Activated T-cell treated with anti-CD3 and anti-CD28 coated beads for 48 hours (primary cell): ENCODE measurements at regions not wholly inside any gene's neighbourhood (a gene's known extent, or its start where the extent isn't known, plus 50 kb on each side); places are given as distances from the start of the nearest gene placed in this dataset.

Source experiments
- DNase-seq: peaks from one replicate; pipeline ENCODE4 v3.0.0-alpha.2; 2020; ENCODE audit warnings: low read depth

DNA sequence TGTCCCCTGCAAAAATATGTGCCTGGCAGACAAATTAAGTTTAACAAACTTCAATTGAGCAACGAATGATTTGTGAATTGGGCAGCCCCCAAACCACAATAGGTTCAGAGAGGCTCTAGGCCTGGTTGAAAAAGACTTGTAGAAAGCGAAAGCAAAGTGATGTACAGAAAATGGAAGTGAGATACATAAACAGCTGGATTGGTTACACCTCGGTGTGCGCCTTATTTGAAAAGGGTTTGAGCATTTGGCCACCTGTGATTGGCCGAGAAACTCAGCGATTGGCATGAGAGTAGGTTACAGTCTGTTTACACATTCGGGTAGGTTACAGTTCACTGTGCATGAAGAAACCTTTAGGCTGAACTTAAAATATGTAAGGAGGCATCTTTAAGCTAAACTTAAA lies 136.9 kb downstream of the CD83 start:
- no peak for DNase-seq

DNA sequence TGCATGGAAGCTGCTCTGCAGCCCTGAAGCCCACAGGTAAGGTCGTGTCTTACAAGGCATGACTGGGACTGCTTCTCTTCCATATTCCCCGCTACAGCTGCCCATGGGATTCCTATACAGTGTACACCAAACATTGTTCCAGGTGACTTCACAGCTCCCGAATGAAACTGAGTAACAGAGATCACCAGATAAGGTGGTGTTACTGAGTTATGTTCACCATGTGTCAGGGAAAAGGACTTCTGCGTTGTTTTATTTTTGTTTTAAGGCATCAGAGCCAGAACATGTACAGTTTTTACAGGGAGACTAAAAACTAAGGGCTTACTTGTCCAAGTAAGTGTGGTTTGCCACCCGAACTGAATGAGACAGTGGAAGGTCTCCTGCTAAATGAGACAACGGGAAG lies 138.3 kb downstream of the CD83 start:
- DNase-seq: no peak

DNA sequence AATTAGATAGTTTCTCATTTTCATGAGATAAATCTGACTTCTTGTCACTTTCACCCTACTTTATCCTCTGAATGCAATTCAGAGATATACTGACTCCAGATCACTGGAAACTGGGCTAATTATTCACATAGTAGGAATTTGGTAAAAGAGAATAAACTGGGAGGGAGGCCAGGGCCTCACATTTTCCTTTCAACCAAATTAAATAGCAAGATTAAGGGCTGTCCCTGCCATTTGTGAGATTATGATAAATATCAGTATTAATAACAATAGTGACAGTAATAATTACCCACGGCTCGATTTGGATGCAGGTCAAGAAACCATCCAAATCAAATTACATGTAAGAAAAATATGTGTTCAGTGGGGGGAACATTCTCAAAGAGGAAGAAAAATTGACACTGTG lies 140.5 kb downstream of the CD83 start:
- no peak for DNase-seq

DNA sequence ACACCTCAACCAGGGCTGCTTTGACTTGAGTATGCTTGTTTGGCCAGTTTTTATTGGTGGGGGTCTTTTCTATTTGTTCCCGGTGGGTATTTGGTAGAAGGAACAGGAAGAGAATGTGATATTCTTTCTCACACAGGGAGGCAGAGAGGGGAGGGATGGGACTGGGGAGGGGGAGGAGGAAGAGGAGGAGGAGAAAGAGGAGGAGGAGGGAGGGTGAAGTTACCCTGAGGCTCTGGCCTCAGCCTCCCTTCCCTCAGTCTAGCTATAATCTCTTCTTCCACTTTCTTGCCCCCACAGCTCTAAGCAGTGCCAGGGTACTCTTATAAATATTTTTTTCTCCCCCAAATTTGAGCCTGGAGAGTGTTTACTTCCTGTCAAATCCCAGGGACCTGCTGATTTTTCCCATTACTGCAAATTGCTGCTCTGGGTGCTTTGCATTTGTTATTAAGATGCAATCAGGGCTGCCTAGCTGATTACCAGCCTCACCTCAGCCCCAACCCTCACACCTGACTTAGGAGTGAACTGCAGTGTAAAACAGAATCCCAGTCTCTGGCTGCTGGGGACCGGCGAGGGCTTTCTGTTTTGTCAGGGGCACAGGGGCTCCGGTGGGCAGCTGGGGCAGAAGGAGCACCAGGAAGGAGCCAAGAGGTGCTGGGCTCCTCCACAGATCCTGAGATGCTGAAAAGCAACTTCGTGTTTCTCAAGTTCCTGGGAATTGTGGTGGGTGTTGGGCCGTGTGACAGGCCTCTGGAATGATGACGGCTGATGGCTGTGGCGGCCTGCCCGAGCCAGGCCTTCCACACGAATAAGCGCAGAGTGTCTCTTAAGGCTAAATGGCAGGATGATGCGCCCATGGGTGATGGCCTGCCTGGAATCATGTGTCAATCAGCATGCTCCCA lies 141.4 kb downstream of the CD83 start:
- DNase-seq: no peak

DNA sequence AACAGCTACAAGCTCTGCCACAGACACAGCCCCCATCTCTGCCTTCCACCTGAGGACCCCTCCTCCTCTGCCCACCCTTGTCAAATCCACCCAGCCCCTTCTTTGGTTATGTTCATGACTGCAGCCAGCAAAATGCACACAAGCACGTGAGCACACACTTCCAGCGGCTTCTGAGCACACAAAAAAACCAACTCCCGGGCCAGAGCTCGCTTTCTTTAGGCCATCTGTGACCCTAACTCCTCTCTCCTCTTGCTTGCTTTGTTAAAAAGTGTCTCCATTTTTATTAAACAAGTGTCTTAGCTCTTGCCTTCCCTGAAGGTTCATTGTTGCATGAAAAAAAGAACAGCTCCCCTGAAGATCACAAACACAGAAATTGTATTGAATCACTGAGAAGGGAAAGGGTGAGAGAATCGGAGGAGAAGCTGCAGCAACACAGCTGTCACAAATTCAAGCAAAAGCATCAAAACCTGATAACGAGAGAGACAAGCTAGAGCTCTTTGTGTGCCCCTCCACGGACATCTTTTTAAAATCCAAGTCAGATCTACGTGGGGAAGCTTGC lies 142.1 kb downstream of the CD83 start:
- no peak for DNase-seq

DNA sequence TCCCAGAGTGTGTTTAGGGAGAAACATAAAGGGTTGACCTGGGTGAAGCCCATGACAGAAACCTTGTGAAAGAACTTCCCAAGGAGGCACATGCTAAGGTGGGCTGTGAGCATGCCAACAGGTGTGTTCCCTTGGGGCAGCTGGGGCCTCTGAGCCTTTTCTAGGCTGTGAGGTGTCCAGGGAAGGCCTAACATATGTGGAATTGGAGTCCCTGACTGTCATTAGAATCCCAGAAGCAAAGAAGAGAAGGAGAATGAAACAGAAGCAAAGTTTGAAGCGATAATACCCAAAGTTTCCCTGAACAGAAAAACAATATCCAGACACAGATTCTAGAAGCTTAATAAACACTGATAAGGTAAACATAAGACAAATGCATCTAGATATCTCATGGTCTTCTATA lies 143.3 kb downstream of the CD83 start:
- DNase-seq: no peak

DNA sequence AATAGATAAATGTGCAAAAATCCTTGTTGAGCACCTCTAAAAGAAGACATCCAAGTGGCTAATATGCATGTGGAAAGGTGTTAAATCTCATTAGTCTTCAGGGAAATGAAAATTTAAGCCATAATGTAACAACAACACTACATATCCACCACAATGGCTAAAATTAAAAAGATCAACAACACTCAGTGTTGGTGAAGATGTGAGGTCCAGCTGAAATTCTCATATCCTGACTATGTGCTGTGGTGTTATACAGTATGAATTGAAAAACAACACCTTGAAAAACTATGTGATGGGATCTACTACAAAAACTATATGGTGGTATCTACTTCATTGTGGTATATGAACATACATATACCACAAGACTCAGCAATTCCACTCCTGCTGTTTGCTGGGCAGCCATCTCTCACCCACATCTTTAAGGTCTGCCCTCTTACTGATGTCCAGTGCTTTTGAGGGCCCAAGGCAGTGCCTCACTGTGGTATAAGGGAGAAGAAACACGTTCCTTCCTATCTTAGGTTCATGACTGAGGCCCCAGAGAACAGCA lies 146.4 kb downstream of the CD83 start:
- DNase-seq: no peak

DNA sequence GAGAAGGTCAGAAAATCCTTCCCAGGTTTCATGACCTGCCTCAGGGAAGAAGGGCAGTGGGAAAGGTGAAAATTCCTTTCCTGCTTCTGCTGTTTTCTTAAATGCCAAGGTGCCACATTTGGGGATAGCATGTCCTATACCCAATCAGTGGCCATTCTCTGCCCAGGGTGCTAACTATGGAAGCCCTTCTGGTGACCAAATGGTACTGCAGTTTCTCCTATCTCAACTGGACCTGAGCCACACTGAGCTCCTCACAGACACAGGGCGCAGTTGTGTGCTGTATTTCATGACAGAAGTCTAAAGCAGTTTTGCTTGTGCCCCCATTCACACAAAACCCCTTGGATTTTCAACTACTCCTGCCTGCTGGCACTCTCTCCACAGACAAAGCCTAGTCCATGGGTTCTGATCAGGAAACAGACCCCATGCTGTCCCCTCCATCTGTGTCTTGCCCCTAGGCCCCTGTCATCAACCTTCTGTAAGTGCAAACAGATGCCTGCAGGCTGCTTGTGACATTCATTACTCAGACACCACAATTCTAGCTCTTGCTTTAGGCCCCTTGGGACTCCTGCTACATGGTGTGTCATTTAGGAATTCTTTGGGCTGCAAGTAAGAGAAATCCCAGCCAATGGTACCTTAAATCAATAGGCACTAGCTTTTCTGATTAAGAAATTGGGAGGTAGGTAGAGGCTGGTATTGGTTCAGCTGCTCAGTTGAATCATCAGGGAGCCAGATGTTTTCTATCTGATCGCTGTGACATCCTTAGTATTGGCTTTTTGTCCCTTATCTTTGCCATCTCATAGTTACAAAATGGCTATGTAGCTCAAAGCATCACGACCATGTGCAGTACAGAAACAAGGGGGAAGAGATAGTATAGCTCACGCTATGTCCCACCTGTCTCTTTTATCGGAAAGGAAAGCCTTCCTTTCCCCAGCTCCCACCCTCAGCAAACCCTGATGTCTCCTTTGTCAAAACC lies 147.8 kb downstream of the CD83 start:
- DNase-seq: no peak

DNA sequence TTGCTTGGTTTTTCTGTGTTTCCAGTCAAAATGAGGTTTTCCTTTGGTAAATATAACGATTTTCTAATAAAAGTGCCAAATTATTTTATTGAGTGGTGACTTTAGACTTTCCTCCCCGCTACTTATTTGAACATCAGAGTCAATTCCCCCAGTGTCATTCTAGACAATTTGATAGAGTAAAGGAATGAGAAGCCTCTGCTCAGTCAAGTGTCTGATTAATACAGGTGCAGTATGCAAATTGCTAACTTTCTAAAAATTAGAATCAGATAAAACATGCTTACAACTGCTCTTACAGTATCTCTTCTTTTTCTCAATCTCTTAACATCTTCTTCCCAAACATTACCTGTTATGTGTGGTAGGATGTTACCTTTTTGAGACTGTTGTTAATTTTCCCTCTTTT lies 148.7 kb downstream of the CD83 start:
- DNase-seq: no peak

DNA sequence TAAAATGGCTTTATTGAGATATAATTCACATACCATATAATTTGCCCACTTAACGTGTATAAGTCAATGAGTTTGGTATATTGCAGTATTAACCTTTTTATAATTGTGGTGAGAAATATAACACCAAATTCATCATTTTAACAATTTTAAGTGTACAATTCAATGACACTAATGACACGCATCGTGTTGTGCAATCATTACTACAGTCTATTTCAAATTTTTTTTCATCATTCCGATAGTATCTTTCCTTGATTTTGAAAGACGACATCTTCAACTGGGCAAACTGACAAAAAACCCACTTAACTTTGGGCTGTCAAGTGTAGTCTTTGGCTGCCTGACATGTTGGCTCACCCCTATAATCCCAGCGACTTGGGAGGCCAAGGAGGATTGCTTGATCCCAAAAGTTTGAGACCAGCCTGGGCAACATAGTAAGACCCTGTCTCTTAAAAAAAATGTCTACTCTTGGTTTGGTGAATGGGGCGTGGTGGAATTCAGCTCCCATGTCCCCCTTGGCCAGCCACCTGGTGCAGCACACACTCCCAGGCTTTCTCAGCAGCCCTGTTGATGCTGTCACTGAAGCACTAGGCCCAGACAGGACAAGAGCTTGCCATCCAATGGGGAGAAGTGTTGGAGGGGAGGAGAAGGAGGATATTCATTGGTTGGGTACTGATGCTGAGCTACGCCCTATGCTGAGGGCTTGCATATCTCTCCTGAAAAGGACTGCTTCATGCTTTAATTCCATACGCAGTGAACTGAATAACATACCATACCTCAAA lies 150.5 kb downstream of the CD83 start:
- no peak for DNase-seq

DNA sequence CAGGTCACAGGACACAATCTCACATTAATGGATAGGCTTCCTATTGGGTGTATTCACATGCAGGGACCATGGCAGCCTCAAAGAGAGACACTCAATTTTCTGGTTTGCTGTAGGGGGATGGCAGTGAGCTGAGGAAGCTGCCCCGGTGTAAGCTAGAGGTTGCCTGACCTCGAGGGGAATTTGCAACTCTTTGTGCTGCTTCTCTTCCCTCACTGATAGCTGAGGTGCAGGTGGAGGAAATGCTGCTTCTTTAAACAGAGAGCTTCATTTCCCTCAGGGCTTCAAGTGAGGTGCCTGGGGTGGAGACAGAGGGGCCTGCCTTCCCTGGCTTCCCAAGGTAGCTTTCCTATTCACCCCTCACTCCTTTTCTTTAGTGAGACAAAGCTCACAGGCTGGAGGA lies 151.9 kb downstream of the CD83 start:
- no peak for DNase-seq

DNA sequence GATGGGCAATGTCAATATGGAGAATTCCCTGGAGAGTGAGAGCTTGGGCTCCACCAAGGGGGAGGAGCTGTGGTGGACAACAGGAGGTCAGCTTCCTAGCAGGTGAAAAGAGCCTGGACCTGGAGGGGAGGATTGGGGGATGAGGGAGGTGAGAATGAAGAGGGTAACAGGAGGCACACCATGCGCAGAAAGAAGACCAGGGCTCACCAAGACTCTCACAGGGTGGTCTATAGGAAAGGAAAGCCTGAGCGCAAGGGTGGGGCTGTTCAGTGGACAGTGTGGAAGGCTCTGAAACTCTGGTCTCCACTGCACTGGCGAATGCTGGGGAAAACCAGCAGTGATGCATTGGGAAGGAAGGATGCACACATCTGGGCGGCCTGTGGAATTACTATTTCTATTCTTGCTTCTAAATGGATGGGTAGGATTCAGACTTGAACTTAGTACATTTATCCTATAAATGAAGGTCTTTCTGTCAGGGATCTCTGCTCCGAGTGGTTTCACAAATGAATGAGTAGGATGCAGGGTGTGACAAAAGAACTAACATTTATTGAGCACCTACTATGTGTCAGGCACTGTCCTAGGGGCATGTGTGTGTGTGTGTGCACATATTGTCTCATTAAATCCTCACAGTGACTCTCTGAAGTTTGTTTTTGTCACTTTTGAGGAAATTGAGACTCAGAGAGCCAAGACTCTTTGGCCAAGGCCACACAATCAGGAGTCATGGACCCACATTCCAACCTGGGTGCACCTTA lies 152.7 kb downstream of the CD83 start:
- DNase-seq: no peak

DNA sequence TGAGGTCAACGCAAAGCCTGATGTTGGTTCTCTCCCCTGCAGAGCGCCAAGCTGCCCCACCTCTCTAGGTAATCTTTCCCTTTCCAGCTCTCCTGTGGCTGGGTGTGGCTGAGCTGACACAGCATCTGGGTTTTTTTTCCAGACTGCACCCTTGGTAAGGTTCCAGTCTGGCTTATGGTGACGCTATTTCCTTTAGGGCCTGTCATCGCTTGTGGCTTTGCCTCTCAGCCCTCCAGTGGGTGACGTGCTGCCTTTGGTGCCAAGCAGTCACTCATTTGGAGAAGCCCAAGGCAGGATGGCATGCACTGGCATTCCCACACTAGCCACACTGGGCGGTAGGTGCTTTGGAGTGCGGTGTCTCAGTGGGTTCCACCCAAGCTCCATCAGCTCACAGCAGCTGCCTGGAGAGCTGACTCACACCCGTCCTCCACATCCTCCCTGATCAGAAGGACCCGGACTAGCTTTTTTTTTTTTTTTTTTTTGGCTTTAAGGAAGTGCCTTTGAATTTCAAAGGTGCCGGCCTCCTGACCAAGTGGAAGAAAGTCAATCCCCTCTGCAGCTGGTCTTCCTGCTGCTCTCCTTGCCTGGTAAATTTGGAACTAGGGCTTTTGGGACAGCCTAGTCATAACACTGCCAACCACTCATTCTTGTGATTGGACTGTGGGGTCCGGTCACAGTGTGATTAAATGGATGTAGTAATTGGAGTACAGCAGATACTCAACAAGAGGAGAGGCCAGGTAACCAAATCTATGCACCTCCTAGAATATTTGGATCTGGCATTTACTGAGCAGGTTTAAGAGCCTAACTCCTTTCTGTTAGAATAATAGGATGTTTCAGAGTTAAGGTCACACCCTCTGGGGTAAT lies 153.6 kb downstream of the CD83 start:
- peak; percentile 54 for DNase-seq

DNA sequence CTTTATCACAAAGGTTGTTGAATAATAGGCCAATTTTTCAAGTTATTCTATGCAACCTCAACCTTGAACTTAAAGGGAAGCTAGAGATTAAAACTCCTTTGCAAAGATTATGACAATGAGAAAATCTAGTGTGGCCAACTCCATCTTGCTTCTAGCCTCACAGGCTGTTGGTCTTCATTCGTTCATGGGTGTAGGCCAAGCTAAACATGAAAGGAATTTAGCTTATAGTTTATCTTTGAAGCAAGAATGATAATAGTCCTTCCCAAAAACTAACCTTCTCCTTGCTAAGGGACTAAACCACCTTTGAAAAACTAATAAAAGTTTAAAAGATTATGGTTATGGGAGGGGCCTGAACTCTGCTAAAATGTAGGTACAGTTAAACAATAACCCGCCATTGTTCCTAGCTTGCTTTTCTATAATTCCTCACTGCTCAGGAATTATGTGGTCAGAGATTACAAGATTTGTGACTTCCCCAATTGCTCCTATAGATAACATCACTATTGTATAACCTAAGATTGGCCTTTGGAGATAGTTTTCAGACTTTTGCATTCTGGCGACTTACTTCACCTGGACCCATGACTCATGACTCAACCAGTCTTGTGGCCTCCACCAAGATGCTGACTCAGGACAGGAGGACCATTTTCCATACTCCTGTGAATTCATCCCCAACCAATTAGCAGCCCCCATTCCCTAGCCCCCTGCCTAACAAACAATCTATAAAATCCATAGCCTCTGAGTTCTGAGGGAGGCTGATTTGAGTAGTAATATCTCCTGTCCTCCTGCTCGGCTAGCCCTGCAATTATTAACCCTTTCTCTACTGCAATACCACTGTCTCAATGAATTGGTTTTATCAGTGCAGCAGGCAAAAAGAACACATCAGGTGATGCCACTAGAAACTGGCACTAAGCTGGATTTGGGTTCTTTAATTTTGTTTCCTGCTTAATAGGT lies 154.5 kb downstream of the CD83 start:
- DNase-seq: no peak

DNA sequence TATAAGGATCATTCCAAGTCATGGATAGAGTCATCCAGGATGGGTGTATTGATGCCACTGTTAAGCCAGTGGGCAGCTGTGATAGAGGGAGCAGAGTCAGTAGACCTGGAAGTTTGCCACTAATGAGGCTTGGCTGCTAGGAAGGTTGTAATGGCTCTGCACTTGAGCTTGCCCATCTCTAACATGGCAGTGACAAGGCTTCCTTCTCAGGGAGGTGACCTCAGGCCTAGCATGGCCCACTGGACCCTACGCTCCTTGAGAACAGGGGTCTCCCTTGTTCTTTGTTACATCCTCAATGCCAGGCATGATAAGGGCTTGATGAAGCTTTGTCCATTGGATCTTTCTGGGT lies 155.1 kb downstream of the CD83 start:
- DNase-seq: no peak

DNA sequence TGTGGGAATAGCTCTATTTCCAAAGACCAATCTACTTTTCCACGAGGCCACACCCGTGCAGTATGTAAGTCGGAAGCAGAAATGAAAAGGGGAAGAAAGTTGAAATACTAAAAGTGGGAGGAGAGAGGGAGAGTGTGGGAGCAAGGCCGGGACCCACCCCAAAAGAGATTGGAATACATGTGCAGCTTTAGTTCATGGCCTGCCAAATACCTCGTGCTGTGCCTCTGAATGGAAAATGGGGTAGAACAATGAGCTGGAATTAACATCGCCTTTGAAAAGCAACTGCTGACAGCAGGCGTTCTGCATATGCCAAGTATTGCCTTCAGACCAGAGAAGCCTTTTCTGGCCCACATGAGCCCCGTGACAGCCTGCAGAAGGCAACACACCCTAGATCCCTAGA lies 155.6 kb downstream of the CD83 start:
- DNase-seq: no peak

DNA sequence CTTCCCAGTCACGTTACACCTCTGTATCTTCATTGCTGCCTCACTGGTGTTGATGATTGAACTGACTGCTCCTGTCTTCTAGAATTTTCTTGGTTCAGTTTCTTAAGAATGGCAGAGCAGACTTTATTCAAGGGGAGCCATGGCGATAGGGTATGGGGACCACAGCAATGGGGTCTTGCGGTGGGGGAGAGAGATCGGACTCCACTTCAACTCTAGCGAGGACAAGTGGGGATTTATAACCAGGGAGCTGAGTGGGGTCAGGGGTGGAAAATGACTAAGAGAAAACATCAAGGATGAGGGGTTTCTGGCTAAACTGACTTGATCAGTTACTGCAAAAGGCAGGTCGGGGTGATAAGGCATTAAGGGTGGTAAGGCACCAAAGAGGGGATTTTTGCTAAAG lies 156.4 kb downstream of the CD83 start:
- no peak for DNase-seq

DNA sequence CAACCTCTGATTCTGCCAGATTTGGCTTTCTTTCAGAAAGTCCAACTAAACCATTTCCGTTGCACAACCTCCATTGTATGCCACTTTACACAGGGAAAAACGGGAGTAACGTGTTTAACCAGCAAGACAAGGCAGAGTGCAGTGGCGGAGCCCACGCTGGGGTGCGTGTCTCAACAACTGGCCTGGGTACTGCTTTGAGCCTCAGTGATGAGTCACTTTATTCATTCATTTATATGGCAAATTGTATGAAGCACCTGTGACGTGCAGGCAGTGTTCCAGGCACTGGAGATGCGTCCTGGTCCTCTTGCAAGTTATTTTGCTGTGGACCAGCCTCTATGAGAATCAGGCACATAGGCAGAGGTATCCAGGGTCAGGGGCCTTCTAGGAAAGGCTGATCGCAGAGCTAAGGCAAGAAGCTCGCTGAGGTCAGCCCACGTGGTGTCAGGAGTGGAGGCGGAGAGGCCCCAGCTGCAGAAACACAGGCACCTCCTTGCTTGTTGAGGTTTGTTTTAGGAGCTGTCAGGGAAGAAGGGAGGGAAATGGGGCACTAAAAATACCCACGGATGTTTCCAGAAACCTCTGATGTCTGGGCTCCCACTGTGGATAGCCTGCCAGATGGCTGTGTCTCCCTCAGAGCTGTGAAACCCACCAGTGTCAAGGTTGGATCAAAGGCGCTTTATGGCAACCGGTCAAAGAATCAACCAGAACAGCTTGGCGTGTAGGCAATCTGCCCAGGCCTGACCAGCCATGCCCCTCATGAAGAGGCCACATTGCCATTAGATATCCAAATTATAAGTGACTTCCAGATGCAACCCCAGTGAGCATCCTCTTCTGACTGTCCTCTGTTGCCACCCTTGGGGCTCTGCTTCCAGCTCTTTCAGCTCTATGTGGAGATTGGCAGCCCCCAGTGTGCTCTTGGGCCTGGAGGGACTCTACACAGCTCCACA lies 157.2 kb downstream of the CD83 start:
- DNase-seq: no peak
